ENCODE measurements at regions not wholly inside any gene's neighbourhood (a gene's known extent, or its start where the extent isn't known, plus 50 kb on each side); places are given as distances from the start of the nearest gene placed in this dataset.

GRCh38 chr2:200013906-200014305 is 58.5 kb downstream of the MAIP1 start:
- no peak for TF ChIP-seq EP300 (IDR thresholded peaks at IDR 0.05)
- no peak for TF ChIP-seq CTCF (IDR thresholded peaks at IDR 0.05)
